Vagina (tissue), 2 donors: ENCODE measurements at regions not wholly inside any gene's neighbourhood (a gene's known extent, or its start where the extent isn't known, plus 50 kb on each side); places are given as distances from the start of the nearest gene placed in this dataset.

Experiments
- POLR2A ChIP-seq, 2 donors: fragments of 450-650 bp; IDR thresholded peaks; one replicate each; pipeline ENCODE4 v1.6.1; 2017; ENCODE audit warnings: antibody characterized with exemption in 2 of 2, mild to moderate bottlenecking in 2 of 2, moderate library complexity in 2 of 2
- TF ChIP-seq, protein P1 (sequence below), 3 experiments: fragments of 450-650 bp in 2 of 3; fragments of 200-600 bp in 1 of 3; sonication (generic) in 1 of 3; IDR thresholded peaks; one replicate each; pipeline ENCODE4 v1.5.1; 2017 to 2019; ENCODE audit warnings: antibody characterized with exemption in 3 of 3, mild to moderate bottlenecking in 2 of 3, moderate library complexity in 2 of 3

DNA sequence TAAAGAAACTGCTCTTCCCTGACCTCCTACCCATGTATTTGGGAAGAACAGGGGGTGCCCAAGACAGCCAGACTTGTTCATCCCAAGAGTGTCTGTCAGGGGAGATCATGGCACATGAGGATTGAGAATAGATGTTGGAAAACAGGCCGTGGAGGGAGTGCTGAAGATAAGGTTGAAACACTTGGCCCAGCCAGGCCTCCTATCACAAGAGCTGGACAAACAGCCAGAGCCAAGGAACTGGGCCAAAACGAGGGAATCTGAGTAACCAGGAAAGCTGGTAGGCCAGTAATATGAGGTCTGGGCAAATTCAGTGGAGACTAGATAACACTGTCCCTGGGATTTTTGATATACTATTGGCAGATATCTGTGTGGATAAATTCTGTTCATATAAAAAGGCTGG lies 161.7 kb downstream of the TMX1 start:
- TF ChIP-seq, protein P1, sequence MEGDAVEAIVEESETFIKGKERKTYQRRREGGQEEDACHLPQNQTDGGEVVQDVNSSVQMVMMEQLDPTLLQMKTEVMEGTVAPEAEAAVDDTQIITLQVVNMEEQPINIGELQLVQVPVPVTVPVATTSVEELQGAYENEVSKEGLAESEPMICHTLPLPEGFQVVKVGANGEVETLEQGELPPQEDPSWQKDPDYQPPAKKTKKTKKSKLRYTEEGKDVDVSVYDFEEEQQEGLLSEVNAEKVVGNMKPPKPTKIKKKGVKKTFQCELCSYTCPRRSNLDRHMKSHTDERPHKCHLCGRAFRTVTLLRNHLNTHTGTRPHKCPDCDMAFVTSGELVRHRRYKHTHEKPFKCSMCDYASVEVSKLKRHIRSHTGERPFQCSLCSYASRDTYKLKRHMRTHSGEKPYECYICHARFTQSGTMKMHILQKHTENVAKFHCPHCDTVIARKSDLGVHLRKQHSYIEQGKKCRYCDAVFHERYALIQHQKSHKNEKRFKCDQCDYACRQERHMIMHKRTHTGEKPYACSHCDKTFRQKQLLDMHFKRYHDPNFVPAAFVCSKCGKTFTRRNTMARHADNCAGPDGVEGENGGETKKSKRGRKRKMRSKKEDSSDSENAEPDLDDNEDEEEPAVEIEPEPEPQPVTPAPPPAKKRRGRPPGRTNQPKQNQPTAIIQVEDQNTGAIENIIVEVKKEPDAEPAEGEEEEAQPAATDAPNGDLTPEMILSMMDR (IDR thresholded peaks at IDR 0.05), result no peak
- TF ChIP-seq POLR2A (IDR thresholded peaks at IDR 0.05), result no peak
